ENCODE measurements at regions not wholly inside any gene's neighbourhood (a gene's known extent, or its start where the extent isn't known, plus 50 kb on each side); places are given as distances from the start of the nearest gene placed in this dataset.

GRCh38 chr14:82390586-82390985 is 856.9 kb upstream of the SEL1L start:
- H3K4me3 Mint-ChIP-seq, result no peak overlapping the region
- no peaks in the 10 kb centered on the region for H3K4me1 Mint-ChIP-seq
- no peak overlapping the region for H3K27ac Mint-ChIP-seq
- H3K36me3 Mint-ChIP-seq, result no peaks in the 10 kb centered on the region
- no peaks in the 10 kb centered on the region for H3K27me3 Mint-ChIP-seq
- no peak for DNase-seq
- ATAC-seq (ENCODE audit: low read depth in 2 of 2), result no peak
- peaks cover 0 to 21% (median 3%) of the 10 kb centered on the region in 7 donors for H3K9me3 Mint-ChIP-seq

DNA sequence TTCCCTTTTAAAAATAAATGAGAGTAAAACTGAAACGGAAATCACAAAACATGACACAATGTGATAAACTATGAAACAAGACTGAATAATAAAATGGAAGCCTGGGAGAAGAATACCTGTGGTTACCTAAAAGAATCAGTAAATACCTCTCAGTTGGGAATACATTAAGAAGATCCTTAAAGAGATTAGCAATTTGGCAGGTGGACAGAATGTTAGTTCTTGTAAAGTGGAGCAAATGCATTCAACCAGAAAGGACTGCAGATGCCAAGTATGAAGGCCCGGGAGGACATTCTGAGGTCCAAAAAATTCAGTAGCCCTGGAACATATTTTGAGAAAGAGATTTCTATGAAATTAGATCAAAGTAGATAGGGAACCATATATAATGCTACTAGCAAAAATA is 861.3 kb upstream of the SEL1L start:
- Mint-ChIP-seq H3K27ac (no peak overlapping the region), H3K4me3 (no peak overlapping the region), H3K9me3 (peaks cover 0 to 5% (median 2%) of the 10 kb centered on the region in 7 donors), H3K36me3 (no peaks in the 10 kb centered on the region), H3K4me1 (no peaks in the 10 kb centered on the region), H3K27me3 (no peaks in the 10 kb centered on the region)
- ATAC-seq (ENCODE audit: low read depth in 2 of 2) (no peak), DNase-seq (no peak)

- Mint-ChIP-seq H3K4me1 (no peaks in the 10 kb centered on the region), H3K9me3 (peaks cover 0 to 5% (median 4%) of the 10 kb centered on the region in 7 donors), H3K4me3 (no peak overlapping the region), H3K27me3 (no peaks in the 10 kb centered on the region), H3K36me3 (no peaks in the 10 kb centered on the region), H3K27ac (no peak overlapping the region)
- no peak for ATAC-seq (ENCODE audit: low read depth in 2 of 2)
- no peak for DNase-seq
Observed at GRCh38 chr14:82398256-82398655, 864.6 kb upstream of the SEL1L start.

DNA sequence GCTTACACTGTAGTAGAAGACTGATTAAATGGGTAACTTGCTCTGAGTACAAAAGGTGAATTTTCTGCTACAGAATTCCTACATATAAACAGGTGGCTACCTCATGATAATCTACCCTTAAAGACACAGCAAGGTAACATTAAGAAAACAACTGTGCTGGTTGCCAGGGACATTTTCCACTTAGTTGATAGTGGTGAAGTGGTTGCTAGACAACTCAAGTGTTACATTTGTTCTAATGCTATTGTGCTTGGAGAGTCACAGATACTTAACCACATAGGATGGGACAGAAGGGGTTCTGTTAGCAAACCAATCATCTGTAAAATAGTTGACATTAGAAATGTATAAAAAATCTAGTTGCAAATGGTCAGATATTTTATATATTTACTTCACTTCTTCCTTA is 870.3 kb upstream of the SEL1L start:
- Mint-ChIP-seq H3K4me3 (no peak overlapping the region), H3K9me3 (peaks cover 0 to 8% (median 1%) of the 10 kb centered on the region in 7 donors), H3K4me1 (no peaks in the 10 kb centered on the region), H3K27me3 (no peaks in the 10 kb centered on the region), H3K36me3 (no peaks in the 10 kb centered on the region), H3K27ac (no peak overlapping the region)
- DNase-seq (no peak), ATAC-seq (ENCODE audit: low read depth in 2 of 2) (no peak)

DNA sequence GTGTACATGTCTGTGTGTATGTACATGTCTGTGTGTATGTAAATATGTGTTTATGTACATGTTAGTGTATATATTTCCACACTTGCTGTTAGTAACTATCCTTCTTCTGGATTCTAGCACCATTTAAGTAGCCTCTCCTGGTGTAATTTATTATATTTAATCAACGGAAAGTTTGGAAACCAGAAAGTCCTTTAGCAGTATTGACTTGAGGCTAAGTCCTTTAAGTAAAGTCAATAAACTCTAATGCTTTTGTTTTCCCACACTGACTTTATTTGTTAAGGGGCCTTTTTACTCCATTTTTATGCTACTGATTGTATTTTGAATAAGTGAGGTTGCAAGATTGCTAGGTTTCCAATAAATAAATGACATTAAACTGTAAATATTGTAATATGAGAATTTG is 876.4 kb upstream of the SEL1L start:
- peaks cover 0 to 7% (median 2%) of the 10 kb centered on the region in 7 donors for H3K9me3 Mint-ChIP-seq
- no peaks in the 10 kb centered on the region for H3K27me3 Mint-ChIP-seq
- no peaks in the 10 kb centered on the region for H3K36me3 Mint-ChIP-seq
- DNase-seq (no peak), ATAC-seq (ENCODE audit: low read depth in 2 of 2) (no peak)
- H3K4me3 Mint-ChIP-seq, result no peak overlapping the region
- H3K27ac Mint-ChIP-seq, result no peak overlapping the region
- H3K4me1 Mint-ChIP-seq, result no peaks in the 10 kb centered on the region

DNA sequence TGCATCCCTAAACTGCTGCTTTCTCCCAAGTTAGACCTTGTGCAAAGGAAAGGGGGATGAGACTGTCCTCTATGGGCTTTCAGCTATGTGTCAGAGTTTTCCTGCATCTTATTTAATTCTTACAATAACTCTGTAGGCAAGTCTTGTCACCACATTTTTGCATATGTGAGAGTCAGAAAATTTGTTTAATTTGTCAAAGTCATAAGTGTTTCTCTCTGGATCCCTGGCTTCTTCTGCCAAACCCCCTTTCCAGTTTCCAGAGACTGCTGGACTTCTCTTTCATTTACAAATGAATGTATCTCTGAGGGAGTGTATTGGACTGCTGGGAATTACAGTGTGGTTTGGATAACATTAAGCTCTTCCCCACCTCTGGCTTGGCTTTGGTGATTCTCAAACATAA is 877.6 kb upstream of the SEL1L start:
- H3K36me3 Mint-ChIP-seq, result no peaks in the 10 kb centered on the region
- ATAC-seq (ENCODE audit: low read depth in 2 of 2) (no peak), DNase-seq (no peak)
- no peaks in the 10 kb centered on the region for H3K27me3 Mint-ChIP-seq
- peaks cover 0 to 13% (median 5%) of the 10 kb centered on the region in 7 donors for H3K9me3 Mint-ChIP-seq
- no peak overlapping the region for H3K27ac Mint-ChIP-seq
- no peaks in the 10 kb centered on the region for H3K4me1 Mint-ChIP-seq
- H3K4me3 Mint-ChIP-seq, result no peak overlapping the region

DNA sequence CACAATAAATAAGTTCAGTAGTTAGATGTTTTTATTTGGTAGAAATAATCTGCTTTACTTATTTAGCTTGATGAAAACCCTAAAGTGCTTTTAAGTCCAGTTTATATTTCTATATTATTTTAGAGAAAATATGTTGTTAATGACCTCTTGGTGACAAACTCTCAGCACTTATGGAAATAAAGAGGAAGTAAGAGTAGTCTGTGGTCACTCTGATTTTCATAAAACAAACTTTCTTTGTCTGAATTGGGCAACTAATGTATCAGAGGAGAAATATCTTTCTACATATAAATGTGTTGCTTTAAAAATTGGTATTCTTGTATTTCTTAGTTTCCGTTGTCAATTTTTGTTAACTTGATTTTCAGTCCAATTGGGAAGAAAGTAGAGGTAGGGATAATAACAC is 878.9 kb upstream of the SEL1L start:
- H3K4me3 Mint-ChIP-seq, result no peak overlapping the region
- ATAC-seq (ENCODE audit: low read depth in 2 of 2), result no peak
- no peak for DNase-seq
- no peaks in the 10 kb centered on the region for H3K4me1 Mint-ChIP-seq
- H3K9me3 Mint-ChIP-seq, result peaks cover 3 to 20% (median 6%) of the 10 kb centered on the region in 7 donors
- no peak overlapping the region for H3K27ac Mint-ChIP-seq
- no peaks in the 10 kb centered on the region for H3K36me3 Mint-ChIP-seq
- no peaks in the 10 kb centered on the region for H3K27me3 Mint-ChIP-seq

GRCh38 chr14:82414853-82415539 is 881.3 kb upstream of the SEL1L start:
- H3K27me3 Mint-ChIP-seq, result no peaks in the 10 kb centered on the region
- no peak overlapping the region for H3K4me3 Mint-ChIP-seq
- DNase-seq (no peak), ATAC-seq (ENCODE audit: low read depth in 2 of 2) (no peak)
- no peak overlapping the region for H3K27ac Mint-ChIP-seq
- peaks cover 1 to 30% (median 11%) of the 10 kb centered on the region in 7 donors for H3K9me3 Mint-ChIP-seq
- H3K36me3 Mint-ChIP-seq, result no peaks in the 10 kb centered on the region
- no peaks in the 10 kb centered on the region for H3K4me1 Mint-ChIP-seq

DNA sequence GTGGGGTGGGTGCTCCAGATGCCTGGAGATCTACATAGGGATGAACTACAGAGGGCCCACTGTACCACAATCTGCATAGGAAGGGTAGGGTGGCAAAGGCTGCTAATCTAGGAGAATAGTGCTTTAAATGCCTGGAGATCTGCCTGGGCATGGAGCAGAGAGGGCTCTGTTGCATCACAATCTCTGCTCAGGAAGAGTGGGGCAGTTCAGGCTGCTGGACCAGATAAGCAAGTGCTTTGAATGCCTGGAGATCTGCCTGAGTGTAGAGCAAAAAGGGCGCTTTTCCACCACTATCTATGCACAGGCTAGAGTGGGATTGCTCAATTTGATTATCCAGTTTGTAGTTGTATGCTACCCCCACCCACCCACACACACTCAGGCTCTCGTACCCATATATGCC is 886.3 kb upstream of the SEL1L start:
- H3K27ac Mint-ChIP-seq, result no peak overlapping the region
- H3K9me3 Mint-ChIP-seq, result peaks cover 0 to 45% (median 15%) of the 10 kb centered on the region in 7 donors
- H3K4me1 Mint-ChIP-seq, result no peaks in the 10 kb centered on the region
- no peaks in the 10 kb centered on the region for H3K27me3 Mint-ChIP-seq
- no peak overlapping the region for H3K4me3 Mint-ChIP-seq
- ATAC-seq (ENCODE audit: low read depth in 2 of 2), result no peak
- DNase-seq, result no peak
- no peaks in the 10 kb centered on the region for H3K36me3 Mint-ChIP-seq

- H3K9me3 Mint-ChIP-seq, result peaks cover 0 to 45% (median 11%) of the 10 kb centered on the region in 7 donors
- ATAC-seq (ENCODE audit: low read depth in 2 of 2) (no peak), DNase-seq (no peak)
Observed at GRCh38 chr14:82420871-82421270, 887.2 kb upstream of the SEL1L start.

GRCh38 chr14:82421286-82421685 is 887.6 kb upstream of the SEL1L start:
- no peak overlapping the region for H3K4me3 Mint-ChIP-seq
- no peak for ATAC-seq (ENCODE audit: low read depth in 2 of 2)
- H3K9me3 Mint-ChIP-seq, result peaks cover 0 to 45% (median 8%) of the 10 kb centered on the region in 7 donors
- no peaks in the 10 kb centered on the region for H3K4me1 Mint-ChIP-seq
- no peak for DNase-seq
- no peaks in the 10 kb centered on the region for H3K27me3 Mint-ChIP-seq
- no peak overlapping the region for H3K27ac Mint-ChIP-seq
- no peaks in the 10 kb centered on the region for H3K36me3 Mint-ChIP-seq

More at GRCh38 chr14:82420871-82421270, 887.2 kb upstream of the SEL1L start:
- Mint-ChIP-seq H3K4me3 (no peak overlapping the region), H3K27me3 (no peaks in the 10 kb centered on the region), H3K27ac (no peak overlapping the region), H3K4me1 (no peaks in the 10 kb centered on the region), H3K36me3 (no peaks in the 10 kb centered on the region)

DNA sequence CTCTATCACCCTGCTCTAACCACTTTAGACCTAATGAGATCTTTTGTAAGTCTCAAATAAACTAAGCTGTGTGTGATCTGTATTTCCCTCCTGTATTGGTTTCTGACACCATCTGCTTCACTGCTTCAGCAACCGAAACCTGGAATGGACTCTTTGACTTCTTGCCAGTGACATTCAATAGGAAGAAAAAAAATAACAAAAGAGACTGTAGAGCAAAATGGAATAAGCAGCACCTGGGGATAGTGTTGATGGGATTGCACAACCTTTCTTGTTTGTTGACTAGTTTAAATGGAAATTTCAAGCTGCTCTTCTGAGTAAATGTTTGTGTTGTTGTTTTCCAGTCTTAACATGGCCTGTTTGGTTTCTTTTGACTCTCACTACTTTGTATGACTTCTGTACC is 888.6 kb upstream of the SEL1L start:
- ATAC-seq (ENCODE audit: low read depth in 2 of 2), result no peak
- Mint-ChIP-seq H3K27ac (no peak overlapping the region), H3K9me3 (peaks cover 0 to 43% (median 8%) of the 10 kb centered on the region in 7 donors)

DNA sequence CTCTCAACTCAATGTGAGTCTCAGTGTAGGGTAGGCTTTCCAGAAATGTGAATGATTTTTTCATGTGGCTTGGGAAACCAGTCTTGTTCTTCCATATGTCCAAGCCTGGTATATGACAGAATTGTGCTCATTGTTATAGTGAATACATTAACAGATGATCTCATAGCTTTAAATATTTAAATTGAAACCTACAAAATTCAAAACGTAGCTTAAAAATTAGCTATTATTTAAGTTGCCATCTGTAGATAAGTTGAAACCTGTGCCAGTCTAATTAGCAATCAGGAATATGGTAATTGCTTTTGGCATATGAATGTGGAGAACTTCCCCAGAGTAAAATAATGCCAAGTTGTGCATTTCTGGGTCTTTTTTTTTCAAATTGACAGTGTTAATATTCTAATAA is 891.6 kb upstream of the SEL1L start:
- Mint-ChIP-seq H3K4me3 (no peak overlapping the region), H3K4me1 (no peaks in the 10 kb centered on the region), H3K27ac (no peak overlapping the region), H3K27me3 (no peaks in the 10 kb centered on the region), H3K9me3 (peaks cover 3 to 20% (median 7%) of the 10 kb centered on the region in 7 donors), H3K36me3 (no peaks in the 10 kb centered on the region)
- DNase-seq (no peak), ATAC-seq (ENCODE audit: low read depth in 2 of 2) (no peak)

More for the DNA sequence above, 888.6 kb upstream of the SEL1L start:
- no peaks in the 10 kb centered on the region for H3K27me3 Mint-ChIP-seq
- no peaks in the 10 kb centered on the region for H3K36me3 Mint-ChIP-seq
- no peaks in the 10 kb centered on the region for H3K4me1 Mint-ChIP-seq
- no peak overlapping the region for H3K4me3 Mint-ChIP-seq
- DNase-seq, result no peak

- Mint-ChIP-seq H3K9me3 (peaks cover 0 to 11% (median 8%) of the 10 kb centered on the region in 7 donors), H3K4me1 (no peaks in the 10 kb centered on the region), H3K4me3 (no peak overlapping the region), H3K27me3 (no peaks in the 10 kb centered on the region), H3K27ac (no peak overlapping the region), H3K36me3 (no peaks in the 10 kb centered on the region)
- ATAC-seq (ENCODE audit: low read depth in 2 of 2) (no peak), DNase-seq (no peak)
Observed at GRCh38 chr14:82431031-82431430, 897.4 kb upstream of the SEL1L start.
